ENCODE measurements at regions not wholly inside any gene's neighbourhood (a gene's known extent, or its start where the extent isn't known, plus 50 kb on each side); places are given as distances from the start of the nearest gene placed in this dataset.

GRCh38 chr6:165915022-165915770 lies 252.2 kb upstream of the PDE10A start:
- DNase-seq = no peak
- Mint-ChIP-seq H3K27me3 (ENCODE audit: low read depth) (no peaks in the 10 kb centered on the region), H3K36me3 (ENCODE audit: insufficient read depth in 2 of 2) (no peaks in the 10 kb centered on the region), H3K9me3 (no peaks in the 10 kb centered on the region), H3K4me1 (ENCODE audit: low read depth) (no peaks in the 10 kb centered on the region), H3K4me3 (no peak overlapping the region), H3K27ac (no peak overlapping the region)
- no peak for ATAC-seq (replicated peaks in 1 of 2)

GRCh38 chr6:165913676-165914570 lies 250.9 kb upstream of the PDE10A start:
- Mint-ChIP-seq H3K9me3 (no peaks in the 10 kb centered on the region), H3K4me1 (ENCODE audit: low read depth) (no peaks in the 10 kb centered on the region), H3K27ac (no peak overlapping the region), H3K27me3 (ENCODE audit: low read depth) (no peaks in the 10 kb centered on the region), H3K36me3 (ENCODE audit: insufficient read depth in 2 of 2) (no peaks in the 10 kb centered on the region), H3K4me3 (no peak overlapping the region)
- ATAC-seq (replicated peaks in 1 of 2) (no peak), DNase-seq (no peak)

GRCh38 chr6:165910184-165910966 lies 247.3 kb upstream of the PDE10A start:
- H3K27me3 Mint-ChIP-seq (ENCODE audit: low read depth) = no peaks in the 10 kb centered on the region
- no peak overlapping the region for H3K27ac Mint-ChIP-seq
- no peaks in the 10 kb centered on the region for H3K4me1 Mint-ChIP-seq (ENCODE audit: low read depth)
- ATAC-seq (replicated peaks in 1 of 2) (no peak), DNase-seq (no peak)
- H3K9me3 Mint-ChIP-seq = peaks cover 0 to 4% of the 10 kb centered on the region in 2 donors
- no peak overlapping the region for H3K4me3 Mint-ChIP-seq
- no peaks in the 10 kb centered on the region for H3K36me3 Mint-ChIP-seq (ENCODE audit: insufficient read depth in 2 of 2)

- Mint-ChIP-seq H3K4me1 (ENCODE audit: low read depth) (no peaks in the 10 kb centered on the region), H3K27ac (no peak overlapping the region), H3K9me3 (peaks cover 0 to 4% of the 10 kb centered on the region in 2 donors), H3K27me3 (ENCODE audit: low read depth) (peaks cover 7% of the 10 kb centered on the region), H3K36me3 (ENCODE audit: insufficient read depth in 2 of 2) (no peaks in the 10 kb centered on the region), H3K4me3 (no peak overlapping the region)
- ATAC-seq (replicated peaks in 1 of 2) (no peak), DNase-seq (no peak)
These were observed 243.7 kb upstream of the PDE10A start for GRCh38 chr6:165906736-165907135.

GRCh38 chr6:165905744-165906143 lies 242.7 kb upstream of the PDE10A start:
- DNase-seq = no peak
- H3K4me3 Mint-ChIP-seq = no peak overlapping the region
- H3K9me3 Mint-ChIP-seq = peaks cover 0 to 4% of the 10 kb centered on the region in 2 donors
- no peaks in the 10 kb centered on the region for H3K4me1 Mint-ChIP-seq (ENCODE audit: low read depth)
- H3K27me3 Mint-ChIP-seq (ENCODE audit: low read depth) = peaks cover 7% of the 10 kb centered on the region
- H3K36me3 Mint-ChIP-seq (ENCODE audit: insufficient read depth in 2 of 2) = no peaks in the 10 kb centered on the region
- H3K27ac Mint-ChIP-seq = no peak overlapping the region
- ATAC-seq (replicated peaks in 1 of 2) = no peak

GRCh38 chr6:165900970-165901369 lies 237.9 kb upstream of the PDE10A start:
- Mint-ChIP-seq H3K4me3 (no peak overlapping the region), H3K36me3 (ENCODE audit: insufficient read depth in 2 of 2) (no peaks in the 10 kb centered on the region), H3K27ac (no peak overlapping the region), H3K27me3 (ENCODE audit: low read depth) (peaks cover 12% of the 10 kb centered on the region), H3K4me1 (ENCODE audit: low read depth) (no peaks in the 10 kb centered on the region), H3K9me3 (peaks cover 0 to under 1% of the 10 kb centered on the region in 2 donors)
- DNase-seq (no peak), ATAC-seq (replicated peaks in 1 of 2) (no peak)

GRCh38 chr6:165899611-165900010 lies 236.6 kb upstream of the PDE10A start:
- no peaks in the 10 kb centered on the region for H3K4me1 Mint-ChIP-seq (ENCODE audit: low read depth)
- no peak overlapping the region for H3K4me3 Mint-ChIP-seq
- ATAC-seq (replicated peaks in 1 of 2) (no peak), DNase-seq (no peak)
- H3K27ac Mint-ChIP-seq = no peak overlapping the region
- peaks cover 12% of the 10 kb centered on the region for H3K27me3 Mint-ChIP-seq (ENCODE audit: low read depth)
- H3K36me3 Mint-ChIP-seq (ENCODE audit: insufficient read depth in 2 of 2) = no peaks in the 10 kb centered on the region
- H3K9me3 Mint-ChIP-seq = no peaks in the 10 kb centered on the region

GRCh38 chr6:165895421-165896165 lies 232.6 kb upstream of the PDE10A start:
- H3K4me1 Mint-ChIP-seq (ENCODE audit: low read depth) = no peaks in the 10 kb centered on the region
- no peaks in the 10 kb centered on the region for H3K9me3 Mint-ChIP-seq
- ATAC-seq (replicated peaks in 1 of 2) (no peak), DNase-seq (no peak)
- peaks cover 19% of the 10 kb centered on the region for H3K27me3 Mint-ChIP-seq (ENCODE audit: low read depth)
- no peak overlapping the region for H3K27ac Mint-ChIP-seq
- no peak overlapping the region for H3K4me3 Mint-ChIP-seq
- no peaks in the 10 kb centered on the region for H3K36me3 Mint-ChIP-seq (ENCODE audit: insufficient read depth in 2 of 2)

GRCh38 chr6:165894171-165894825 lies 231.3 kb upstream of the PDE10A start:
- Mint-ChIP-seq H3K27ac (no peak overlapping the region), H3K9me3 (no peaks in the 10 kb centered on the region), H3K27me3 (ENCODE audit: low read depth) (peaks cover 19% of the 10 kb centered on the region), H3K4me1 (ENCODE audit: low read depth) (no peaks in the 10 kb centered on the region), H3K36me3 (ENCODE audit: insufficient read depth in 2 of 2) (no peaks in the 10 kb centered on the region), H3K4me3 (no peak overlapping the region)
- ATAC-seq (replicated peaks in 1 of 2) = no peak
- no peak for DNase-seq

- no peaks in the 10 kb centered on the region for H3K9me3 Mint-ChIP-seq
- no peak for DNase-seq
- H3K27ac Mint-ChIP-seq = no peak overlapping the region
- H3K4me1 Mint-ChIP-seq (ENCODE audit: low read depth) = no peaks in the 10 kb centered on the region
- H3K36me3 Mint-ChIP-seq (ENCODE audit: insufficient read depth in 2 of 2) = no peaks in the 10 kb centered on the region
- H3K4me3 Mint-ChIP-seq = no peak overlapping the region
- ATAC-seq (replicated peaks in 1 of 2) = no peak
- H3K27me3 Mint-ChIP-seq (ENCODE audit: low read depth) = peaks cover 19% of the 10 kb centered on the region
These were observed 230.4 kb upstream of the PDE10A start for GRCh38 chr6:165893431-165893830.

- H3K27me3 Mint-ChIP-seq (ENCODE audit: low read depth) = peaks cover 14% of the 10 kb centered on the region
- no peak overlapping the region for H3K4me3 Mint-ChIP-seq
- ATAC-seq (replicated peaks in 1 of 2) (no peak), DNase-seq (no peak)
- no peaks in the 10 kb centered on the region for H3K4me1 Mint-ChIP-seq (ENCODE audit: low read depth)
- peaks cover 0 to 1% of the 10 kb centered on the region in 2 donors for H3K36me3 Mint-ChIP-seq (ENCODE audit: insufficient read depth in 2 of 2)
- no peak overlapping the region for H3K27ac Mint-ChIP-seq
- no peaks in the 10 kb centered on the region for H3K9me3 Mint-ChIP-seq
These were observed 228.3 kb upstream of the PDE10A start for GRCh38 chr6:165891320-165891719.

GRCh38 chr6:165890404-165890735 lies 227.3 kb upstream of the PDE10A start:
- no peak overlapping the region for H3K4me3 Mint-ChIP-seq
- ATAC-seq (replicated peaks in 1 of 2) (no peak), DNase-seq (no peak)
- peaks cover 0 to 1% of the 10 kb centered on the region in 2 donors for H3K36me3 Mint-ChIP-seq (ENCODE audit: insufficient read depth in 2 of 2)
- H3K27ac Mint-ChIP-seq = no peak overlapping the region
- H3K4me1 Mint-ChIP-seq (ENCODE audit: low read depth) = no peaks in the 10 kb centered on the region
- peaks cover 14% of the 10 kb centered on the region for H3K27me3 Mint-ChIP-seq (ENCODE audit: low read depth)
- no peaks in the 10 kb centered on the region for H3K9me3 Mint-ChIP-seq
